ENCODE measurements at regions not wholly inside any gene's neighbourhood (a gene's known extent, or its start where the extent isn't known, plus 50 kb on each side); places are given as distances from the start of the nearest gene placed in this dataset.
A peak's percentile ranks its signal among the peaks of the same experiment; 100 is the strongest.

GRCh38 chr7:19407270-19407669 lies 262.0 kb upstream of the FERD3L start:
- no peak for DNase-seq (ENCODE audit: low read depth in 2 of 2)
- H3K4me3 ChIP-seq (replicated peaks in 1 of 2; ENCODE audit: low read depth in 2 of 2, low read length in 2 of 2) = no peak overlapping the region
- TF ChIP-seq, protein P1, sequence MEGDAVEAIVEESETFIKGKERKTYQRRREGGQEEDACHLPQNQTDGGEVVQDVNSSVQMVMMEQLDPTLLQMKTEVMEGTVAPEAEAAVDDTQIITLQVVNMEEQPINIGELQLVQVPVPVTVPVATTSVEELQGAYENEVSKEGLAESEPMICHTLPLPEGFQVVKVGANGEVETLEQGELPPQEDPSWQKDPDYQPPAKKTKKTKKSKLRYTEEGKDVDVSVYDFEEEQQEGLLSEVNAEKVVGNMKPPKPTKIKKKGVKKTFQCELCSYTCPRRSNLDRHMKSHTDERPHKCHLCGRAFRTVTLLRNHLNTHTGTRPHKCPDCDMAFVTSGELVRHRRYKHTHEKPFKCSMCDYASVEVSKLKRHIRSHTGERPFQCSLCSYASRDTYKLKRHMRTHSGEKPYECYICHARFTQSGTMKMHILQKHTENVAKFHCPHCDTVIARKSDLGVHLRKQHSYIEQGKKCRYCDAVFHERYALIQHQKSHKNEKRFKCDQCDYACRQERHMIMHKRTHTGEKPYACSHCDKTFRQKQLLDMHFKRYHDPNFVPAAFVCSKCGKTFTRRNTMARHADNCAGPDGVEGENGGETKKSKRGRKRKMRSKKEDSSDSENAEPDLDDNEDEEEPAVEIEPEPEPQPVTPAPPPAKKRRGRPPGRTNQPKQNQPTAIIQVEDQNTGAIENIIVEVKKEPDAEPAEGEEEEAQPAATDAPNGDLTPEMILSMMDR (IDR thresholded peaks at IDR 0.05; ENCODE audit: low read depth, low read length) = no peak

DNA sequence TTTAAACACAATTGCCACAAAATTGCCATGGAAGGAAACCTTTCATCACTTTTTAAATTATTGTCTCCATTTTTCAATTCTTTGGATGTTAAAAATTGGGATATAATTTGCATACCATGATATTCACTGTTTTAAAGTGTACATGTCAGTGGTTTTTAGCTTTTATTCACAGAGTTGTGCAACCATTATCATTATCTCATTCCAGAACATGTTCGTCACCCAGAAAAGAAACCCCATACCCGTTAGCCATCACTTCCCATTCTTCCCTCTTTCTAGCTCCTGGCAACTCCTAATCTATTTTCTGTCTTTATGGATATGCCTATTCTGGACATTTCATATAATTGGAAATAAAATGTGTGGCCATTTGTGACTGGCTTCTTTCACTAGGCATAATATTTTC lies 260.3 kb upstream of the FERD3L start:
- TF ChIP-seq, protein P1 (IDR thresholded peaks at IDR 0.05; ENCODE audit: low read depth, low read length) = no peak
- no peak overlapping the region for H3K4me3 ChIP-seq (replicated peaks in 1 of 2; ENCODE audit: low read depth in 2 of 2, low read length in 2 of 2)
- DNase-seq (ENCODE audit: low read depth in 2 of 2) = peak; percentile 81

DNA sequence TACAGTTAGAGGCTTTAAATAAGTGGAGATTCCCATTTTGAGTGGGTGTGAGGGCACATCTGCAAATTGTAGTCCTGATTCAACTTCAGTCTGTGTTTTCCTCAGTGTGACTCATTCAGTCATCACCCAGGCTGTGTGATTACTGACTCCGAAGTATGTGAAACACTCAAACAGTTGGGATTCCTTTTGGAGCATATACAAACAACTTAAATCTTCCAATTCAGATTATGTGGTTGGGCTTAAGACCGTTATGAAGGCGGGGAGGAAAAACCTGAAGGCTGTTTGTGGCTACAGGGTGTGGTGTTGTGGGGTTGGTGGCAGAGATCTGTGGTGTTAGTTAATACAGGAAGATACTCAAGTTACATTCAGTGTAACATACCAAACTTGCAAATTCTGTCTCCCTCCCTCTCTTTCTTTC lies 259.7 kb upstream of the FERD3L start:
- TF ChIP-seq, protein P1 (IDR thresholded peaks at IDR 0.05; ENCODE audit: low read depth, low read length) = no peak
- H3K4me3 ChIP-seq (replicated peaks in 1 of 2; ENCODE audit: low read depth in 2 of 2, low read length in 2 of 2) = peak overlapping the region in 1 of 2 donors; percentile 15

DNA sequence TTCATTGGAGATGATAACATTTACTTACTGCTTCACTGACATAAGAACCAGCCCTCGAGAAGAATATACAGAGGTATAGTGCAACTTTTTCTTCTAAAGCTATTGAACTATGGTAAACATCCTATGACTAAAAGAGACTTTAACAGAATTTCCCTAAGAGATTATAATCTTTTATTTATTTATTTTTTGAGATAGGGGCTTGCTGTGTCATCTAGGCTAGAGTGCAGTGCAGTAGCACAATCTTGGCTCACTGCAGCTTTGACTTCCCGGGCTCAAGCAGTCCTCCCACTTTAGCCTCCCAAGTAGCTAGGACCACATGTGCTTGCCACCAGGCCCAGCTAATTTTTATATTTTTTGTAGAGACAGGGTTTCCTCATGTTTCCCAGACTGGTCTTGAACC lies 258.5 kb upstream of the FERD3L start:
- TF ChIP-seq, protein P1 (IDR thresholded peaks at IDR 0.05; ENCODE audit: low read depth, low read length) = no peak
- H3K4me3 ChIP-seq (replicated peaks in 1 of 2; ENCODE audit: low read depth in 2 of 2, low read length in 2 of 2) = no peak overlapping the region
- DNase-seq (ENCODE audit: low read depth in 2 of 2) = no peak

More for the DNA sequence above, 259.7 kb upstream of the FERD3L start:
- DNase-seq (ENCODE audit: low read depth in 2 of 2) = peak; percentile 92 to 98

DNA sequence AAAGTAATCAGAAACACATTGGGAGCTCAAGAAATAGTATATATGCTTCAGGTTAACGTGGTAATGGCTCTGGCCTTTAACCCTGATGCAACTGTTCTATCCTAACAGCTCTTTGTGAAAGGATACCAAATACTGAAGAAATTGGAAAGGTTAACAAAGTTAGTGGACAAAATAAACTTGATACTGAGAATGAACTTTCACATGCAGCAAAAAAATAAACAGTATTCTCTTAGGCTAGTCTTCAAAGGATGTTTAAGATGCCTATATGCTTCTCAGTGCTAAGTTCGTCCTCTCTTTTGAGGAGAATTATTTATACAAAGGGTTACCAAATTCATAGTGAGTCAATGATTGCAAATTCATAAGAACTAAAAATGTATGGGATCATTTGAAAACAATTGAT lies 256.2 kb upstream of the FERD3L start:
- no peak overlapping the region for H3K4me3 ChIP-seq (replicated peaks in 1 of 2; ENCODE audit: low read depth in 2 of 2, low read length in 2 of 2)
- TF ChIP-seq, protein P1 (IDR thresholded peaks at IDR 0.05; ENCODE audit: low read depth, low read length) = no peak
- DNase-seq (ENCODE audit: low read depth in 2 of 2) = no peak

GRCh38 chr7:19400758-19401254 lies 255.6 kb upstream of the FERD3L start:
- no peak for DNase-seq (ENCODE audit: low read depth in 2 of 2)
- no peak overlapping the region for H3K4me3 ChIP-seq (replicated peaks in 1 of 2; ENCODE audit: low read depth in 2 of 2, low read length in 2 of 2)
- TF ChIP-seq, protein P1 (IDR thresholded peaks at IDR 0.05; ENCODE audit: low read depth, low read length) = no peak

DNA sequence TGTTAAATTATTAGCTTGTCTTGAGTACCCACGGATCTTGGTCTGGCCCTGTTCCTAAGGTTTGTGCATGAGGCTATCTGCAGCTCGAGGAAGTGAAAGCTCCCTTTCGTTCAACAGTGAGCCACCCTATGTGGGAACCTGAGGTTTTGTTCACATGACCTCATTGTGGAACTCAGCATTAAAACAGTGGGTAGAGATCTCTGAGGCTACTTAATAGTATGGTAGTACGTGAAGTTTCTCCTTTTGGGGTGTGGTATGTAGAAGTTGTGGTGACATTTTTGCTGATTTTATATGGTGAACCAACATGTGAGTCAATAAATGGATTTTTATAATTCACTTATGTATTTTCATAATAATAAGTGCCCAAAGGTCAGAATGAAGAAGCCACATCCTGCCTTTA lies 252.7 kb upstream of the FERD3L start:
- DNase-seq (ENCODE audit: low read depth in 2 of 2) = peak in 1 of 2 donors; percentile 70
- no peak overlapping the region for H3K4me3 ChIP-seq (replicated peaks in 1 of 2; ENCODE audit: low read depth in 2 of 2, low read length in 2 of 2)
- TF ChIP-seq, protein P1 (IDR thresholded peaks at IDR 0.05; ENCODE audit: low read depth, low read length) = no peak
